DMS53 (cell line): ENCODE measurements at regions not wholly inside any gene's neighbourhood (a gene's known extent, or its start where the extent isn't known, plus 50 kb on each side); places are given as distances from the start of the nearest gene placed in this dataset.
"Not testable (repeated sequence)": the region's sequence is repeated elsewhere in the genome, so short reads cannot be mapped to it uniquely, and the experiment has no call there.

Experiments
- DNase-seq: peaks from one replicate; lab custom pipeline; 2025; lab: John Stamatoyannopoulos, UW

DNA sequence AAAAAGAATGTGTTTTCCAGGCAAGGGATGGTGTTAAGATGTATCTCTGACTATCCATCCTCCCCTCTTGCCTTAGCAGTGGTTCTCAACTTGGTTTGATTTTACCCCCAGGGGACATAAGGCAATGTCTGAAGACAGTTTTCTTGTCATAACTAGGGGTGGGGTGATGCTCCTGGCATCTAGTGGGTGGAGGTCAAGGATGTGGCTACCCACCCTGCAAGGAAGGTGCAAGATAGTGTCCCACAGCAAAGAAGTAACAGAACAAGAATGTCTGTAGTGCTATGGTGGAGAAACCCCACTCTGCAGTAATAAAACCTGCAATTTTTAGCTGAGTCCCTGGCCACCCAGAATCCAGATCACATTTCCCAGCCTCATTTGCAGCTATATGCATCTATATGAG lies 81.2 kb upstream of the TBL1X start:
- DNase-seq, result no peak

DNA sequence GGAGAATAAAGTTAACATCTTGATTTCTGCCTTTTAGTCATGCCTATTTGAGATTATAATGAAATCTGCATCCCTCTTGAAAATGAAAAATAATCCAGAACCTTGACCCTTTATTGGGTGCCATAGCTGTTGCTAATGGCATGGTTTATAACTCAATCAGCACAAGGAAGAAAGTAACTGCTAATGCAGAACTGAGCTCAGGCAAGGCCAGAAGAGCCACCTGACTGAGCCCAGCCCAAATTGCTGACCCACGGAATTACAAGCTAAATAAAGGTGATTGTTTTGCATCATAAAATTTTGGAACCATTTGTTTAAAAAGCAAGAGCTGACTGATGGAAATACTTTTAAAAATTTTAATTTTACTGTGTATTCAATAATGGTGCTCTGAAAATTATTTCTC lies 76.4 kb upstream of the TBL1X start:
- no peak for DNase-seq

DNA sequence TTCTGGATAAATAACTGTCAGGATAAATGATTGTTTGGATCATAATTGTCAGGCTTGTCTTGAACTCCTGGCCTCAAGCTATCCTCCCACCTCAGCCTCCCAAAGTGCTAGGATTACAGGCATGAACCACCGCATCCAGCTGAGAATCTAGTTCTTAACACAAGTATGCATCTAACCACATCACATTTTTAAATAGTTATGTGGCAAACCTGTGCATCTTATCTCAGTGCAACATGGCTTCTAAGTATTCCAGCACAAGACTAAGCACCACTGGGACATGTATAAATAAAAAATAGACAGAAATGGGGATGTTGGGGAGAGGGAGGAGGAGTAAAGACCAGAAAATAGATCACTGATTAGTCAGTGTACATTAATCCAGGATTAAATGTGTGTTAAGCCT lies 74.7 kb upstream of the TBL1X start:
- no peak for DNase-seq

DNA sequence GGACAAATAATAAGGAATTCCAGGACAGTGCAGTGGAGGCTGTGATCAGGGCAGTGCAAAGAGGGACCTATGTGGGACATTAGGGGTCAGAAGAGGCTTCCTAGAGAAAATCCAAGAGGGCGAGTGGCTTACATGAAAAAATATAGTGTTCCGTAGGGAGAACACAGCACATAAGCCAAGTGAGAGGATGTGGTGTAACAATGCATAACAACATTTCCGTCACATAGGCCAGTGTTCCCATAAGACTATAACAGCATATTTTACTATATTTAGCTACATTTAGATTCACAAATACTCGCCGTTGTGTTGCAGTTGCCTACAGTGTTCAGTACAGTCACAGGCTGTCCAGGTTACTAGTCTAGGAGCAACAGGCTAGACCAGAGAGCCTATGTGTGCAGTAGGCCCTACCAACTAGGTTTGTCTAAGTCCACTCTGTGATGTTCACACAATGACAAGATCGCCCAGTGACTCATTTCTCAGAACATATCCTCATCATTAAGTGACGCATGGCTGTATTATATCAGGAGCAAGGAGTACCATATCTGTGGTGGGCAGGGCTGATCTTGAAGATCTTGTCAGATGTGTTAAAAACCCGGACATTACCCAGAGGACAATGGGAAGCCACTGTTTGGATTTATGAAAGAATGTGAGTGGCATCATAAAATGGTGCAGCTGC lies 74.0 kb upstream of the TBL1X start:
- DNase-seq, result no peak

DNA sequence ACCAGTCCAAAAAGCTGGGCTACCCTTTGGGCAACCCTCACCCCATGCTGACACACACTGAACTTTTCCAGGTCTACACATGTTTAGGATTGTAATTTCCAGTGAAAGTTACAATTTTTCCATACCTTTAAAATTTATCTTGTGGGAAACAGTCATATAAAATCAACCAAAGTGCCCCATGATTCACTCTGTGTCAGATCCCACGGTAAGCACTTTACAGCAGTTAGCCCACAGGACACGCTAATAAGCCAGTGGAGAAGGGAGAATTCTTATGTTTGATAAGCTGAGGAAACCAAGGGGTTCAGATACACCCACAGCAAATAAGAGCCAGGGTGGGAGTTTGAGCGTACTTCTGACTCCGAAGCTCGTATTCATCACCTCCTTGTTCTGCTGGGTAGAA lies 72.4 kb upstream of the TBL1X start:
- no peak for DNase-seq

DNA sequence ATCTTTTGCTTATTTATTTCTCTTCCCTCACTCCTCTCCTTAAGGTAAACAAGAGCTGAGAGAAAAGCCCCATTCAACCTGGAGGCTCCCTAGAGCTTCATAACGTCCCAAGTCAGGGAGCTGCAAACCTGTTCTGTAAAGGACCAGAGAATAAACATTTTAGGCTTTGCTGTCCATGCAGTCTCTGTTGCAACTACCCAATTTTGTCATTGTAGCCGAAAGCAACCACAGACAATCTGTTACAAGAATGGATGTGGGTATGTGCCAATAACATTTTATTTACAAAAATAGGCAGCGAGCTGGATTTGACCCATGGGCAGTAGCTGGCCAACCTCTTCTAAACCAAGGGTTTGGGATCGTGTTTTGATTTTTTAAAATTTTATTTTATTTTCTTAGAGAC lies 71.3 kb upstream of the TBL1X start:
- no peak for DNase-seq

DNA sequence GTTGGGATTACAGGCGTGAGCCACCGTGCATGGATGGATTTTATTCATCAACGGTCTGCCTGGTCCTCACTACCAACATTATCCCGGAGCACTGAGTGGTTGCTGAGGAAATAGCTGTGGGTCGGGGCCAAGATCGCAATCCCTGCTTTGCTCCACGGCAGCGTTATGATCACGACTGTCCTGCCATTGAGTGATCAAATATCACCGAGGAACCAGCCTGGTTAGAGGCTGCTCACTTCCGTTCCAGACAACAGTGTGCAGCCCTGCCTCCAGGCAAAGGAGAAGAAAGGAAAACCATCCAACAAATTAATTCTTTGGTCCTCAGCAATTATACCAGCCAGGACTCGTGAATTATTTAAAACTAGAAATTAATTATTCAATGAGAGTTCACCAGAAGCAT lies 70.6 kb upstream of the TBL1X start:
- DNase-seq, result no peak

DNA sequence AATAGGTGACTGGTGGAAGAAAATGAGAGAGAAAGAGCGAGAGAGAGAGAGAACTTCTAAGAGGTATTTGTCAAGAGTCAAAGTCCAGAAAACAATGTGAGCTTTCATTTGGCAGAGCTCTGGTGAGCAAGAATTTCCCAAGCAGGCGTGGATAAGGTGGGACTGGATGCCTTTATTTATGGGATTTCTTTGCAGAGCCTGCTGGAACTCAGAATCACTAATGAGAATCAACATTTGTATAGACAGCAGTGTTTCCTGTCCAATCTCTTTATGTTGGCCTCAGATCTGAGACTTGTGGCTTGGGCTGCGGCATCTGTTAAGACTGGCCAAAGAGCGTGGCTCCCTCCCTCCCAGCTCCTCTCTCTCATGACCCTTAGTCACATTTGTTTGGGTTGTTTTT lies 67.9 kb upstream of the TBL1X start:
- no peak for DNase-seq

DNA sequence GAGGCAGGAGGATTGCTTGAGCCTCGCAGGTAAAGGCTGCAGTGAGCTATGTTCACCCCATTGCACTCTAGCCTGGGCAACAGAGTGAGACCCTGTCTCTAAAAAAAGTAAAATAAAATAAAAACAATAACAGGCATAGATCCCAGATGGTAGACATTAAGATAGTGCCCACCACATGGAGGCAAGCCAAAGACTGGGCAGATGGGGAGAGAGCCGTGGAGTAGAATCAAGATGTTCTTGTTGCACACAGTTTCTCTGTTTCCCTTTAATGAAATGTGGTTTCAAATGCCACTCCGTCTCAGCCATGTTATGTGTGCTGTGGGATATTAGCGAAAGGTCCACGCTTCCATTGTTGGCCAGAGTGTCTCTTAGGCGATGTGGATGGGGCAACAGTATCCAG lies 63.8 kb upstream of the TBL1X start:
- DNase-seq, result no peak

DNA sequence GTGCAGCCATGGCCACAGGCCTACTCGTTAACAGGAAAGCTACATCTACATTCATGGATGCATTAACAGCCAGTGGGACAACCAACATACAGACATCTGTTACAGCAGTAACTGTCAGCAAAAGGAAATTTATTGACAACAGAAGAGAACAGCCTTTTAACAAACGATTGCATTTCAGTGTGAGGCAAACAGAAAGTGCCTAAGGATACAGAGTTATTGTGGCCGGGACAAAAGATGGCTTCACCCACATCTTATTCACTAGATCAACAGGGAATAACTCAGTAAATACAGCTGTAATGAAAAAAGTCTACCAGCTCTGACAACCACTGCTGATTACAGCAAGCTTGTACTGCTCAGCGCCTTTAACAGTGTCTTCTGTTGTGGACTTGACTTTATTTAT lies 61.5 kb upstream of the TBL1X start:
- DNase-seq, result no peak

DNA sequence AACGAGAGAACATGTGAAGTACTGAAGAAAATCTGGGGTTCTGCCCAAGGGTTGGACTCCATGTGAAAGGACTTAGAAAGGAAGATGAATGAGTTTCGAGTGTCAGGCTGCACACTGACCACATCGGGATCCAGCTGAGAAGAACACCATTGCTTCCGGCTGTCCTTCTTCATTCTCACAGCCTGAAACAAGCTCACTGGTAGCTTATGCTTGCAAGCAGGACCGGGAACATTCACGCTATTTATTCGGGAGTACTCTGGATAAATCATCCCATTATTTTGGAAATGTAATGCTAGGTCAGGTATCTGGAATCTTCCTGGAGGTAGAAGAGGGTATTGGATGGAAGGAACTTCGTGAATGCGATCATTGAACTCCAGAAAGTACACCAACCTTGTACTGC lies 59.2 kb upstream of the TBL1X start:
- DNase-seq, result not testable (repeated sequence)

DNA sequence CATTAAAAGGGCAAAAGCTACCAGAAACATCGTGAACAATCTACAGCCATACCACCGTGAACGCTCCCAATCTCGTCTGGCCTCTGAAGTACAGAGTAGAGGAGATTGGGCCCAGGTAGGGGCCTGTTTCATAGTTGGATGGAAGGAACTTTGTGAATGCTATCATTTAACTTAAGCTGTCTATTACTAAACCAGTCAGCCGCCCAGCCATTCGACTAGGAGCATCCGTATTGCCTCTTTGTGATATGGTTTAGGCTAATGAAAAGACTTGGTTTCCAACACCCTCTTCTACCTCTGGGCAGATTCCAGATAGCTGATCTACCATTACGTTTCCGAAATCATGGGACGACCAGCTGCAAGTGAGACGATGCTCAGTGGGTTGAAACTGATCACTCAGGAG lies 54.0 kb upstream of the TBL1X start:
- DNase-seq, result not testable (repeated sequence)

DNA sequence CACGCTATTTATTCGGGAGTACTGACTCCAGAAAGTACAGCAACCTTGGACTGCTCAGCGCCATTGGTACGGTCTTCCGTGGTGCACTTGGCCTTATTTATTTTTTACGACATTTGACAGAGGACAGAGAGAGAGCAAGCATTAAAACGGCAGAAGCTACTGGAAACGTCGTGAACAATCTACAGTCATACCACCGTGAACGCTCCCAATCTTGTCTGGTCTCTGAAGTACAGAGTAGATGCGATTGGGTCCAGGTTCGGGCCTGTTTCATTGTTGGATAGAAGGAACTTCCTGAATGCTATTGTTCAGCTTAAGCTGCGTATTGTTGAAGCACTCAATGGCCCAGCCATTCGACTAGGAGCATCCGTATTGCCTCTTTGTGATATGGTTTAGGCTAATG lies 53.2 kb upstream of the TBL1X start:
- not testable (repeated sequence) for DNase-seq

DNA sequence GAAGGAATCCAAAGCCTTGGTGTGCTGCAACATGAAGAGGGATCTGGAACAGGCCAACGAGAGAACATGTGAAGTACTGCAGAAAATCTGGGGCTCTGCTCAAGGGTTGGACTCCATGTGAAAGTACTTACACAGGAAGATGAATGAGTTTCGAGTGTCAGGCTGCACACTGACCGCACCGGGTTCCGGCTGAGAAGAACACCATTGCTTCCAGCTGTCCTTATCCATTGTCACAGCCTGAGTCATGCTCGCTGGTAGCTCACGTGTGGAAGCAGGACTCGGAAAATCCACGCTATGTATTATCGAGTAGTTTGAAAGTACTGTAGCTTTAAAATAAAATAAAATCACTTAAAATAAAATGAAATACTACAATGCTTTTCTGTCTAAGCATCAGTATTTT lies 50.4 kb upstream of the TBL1X start:
- DNase-seq, result no peak
